Skin of body (tissue), 1 donor: ENCODE measurements at regions not wholly inside any gene's neighbourhood (a gene's known extent, or its start where the extent isn't known, plus 50 kb on each side); places are given as distances from the start of the nearest gene placed in this dataset.
"Not testable (repeated sequence)": the region's sequence is repeated elsewhere in the genome, so short reads cannot be mapped to it uniquely, and the experiment has no call there.

Experiments
- DNase-seq: peaks from one replicate; lab custom pipeline; 2025; lab: John Stamatoyannopoulos, UW

DNA sequence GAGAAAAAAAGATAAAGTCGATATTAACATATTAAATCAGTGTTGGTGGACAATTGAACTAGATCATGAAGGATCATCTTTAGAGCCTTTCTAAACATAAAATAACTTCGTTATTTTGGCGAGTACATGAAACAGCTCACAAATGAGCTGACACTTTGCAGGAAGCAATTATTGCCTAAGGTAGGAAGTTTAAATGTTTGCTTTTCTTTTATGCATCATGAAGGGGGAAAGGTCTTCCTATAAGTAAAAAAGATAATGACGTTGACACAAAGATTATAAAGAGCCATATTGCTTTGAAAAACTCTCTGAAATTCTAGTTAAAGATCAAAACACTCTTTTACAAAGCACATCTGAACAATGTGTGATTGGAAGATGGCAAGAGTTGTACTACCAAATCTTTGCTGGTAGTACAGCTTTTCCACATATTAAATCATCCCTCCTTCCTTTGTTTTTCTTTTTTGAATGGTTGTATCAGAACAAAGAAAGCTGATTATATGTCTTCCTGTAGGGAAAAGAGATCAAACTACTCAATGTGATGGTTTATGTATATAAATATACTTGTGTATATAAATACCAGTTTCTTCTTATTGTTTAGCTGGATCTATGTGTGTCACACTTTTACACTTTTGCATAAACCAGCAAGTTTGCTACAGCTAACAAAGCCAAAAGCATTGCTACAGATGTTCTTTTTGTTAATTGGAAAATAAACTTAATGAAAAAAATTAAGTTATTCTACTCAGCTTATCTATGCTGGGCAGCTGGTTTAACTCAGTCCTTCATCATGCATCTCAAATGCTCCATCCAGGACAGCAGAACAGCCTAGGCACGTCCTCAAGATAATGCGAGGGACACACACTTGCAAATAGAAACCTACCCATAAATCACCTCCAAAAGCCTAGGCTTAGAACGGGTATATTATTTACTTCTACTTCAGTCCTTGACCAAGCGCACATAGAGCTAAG lies 850.8 kb upstream of the ROBO1 start:
- no peak for DNase-seq

DNA sequence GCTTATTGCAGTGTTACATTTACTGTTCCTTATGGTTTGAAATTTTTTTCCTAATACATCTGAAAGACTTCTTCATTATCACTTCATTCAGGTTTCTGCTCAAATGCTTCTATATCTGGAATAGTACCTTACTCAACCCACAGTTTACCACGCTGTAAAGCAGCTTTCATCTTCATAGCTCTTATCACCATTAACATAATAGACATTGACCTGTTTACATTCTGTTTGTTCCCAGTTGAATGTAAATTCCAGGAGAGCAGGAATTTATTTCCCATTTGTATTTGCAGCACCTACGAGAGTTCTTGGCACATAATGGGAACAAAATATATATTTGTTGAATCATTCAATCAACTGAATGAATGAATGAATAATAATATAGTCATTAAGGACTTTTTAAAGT lies 844.6 kb upstream of the ROBO1 start:
- DNase-seq, result no peak

DNA sequence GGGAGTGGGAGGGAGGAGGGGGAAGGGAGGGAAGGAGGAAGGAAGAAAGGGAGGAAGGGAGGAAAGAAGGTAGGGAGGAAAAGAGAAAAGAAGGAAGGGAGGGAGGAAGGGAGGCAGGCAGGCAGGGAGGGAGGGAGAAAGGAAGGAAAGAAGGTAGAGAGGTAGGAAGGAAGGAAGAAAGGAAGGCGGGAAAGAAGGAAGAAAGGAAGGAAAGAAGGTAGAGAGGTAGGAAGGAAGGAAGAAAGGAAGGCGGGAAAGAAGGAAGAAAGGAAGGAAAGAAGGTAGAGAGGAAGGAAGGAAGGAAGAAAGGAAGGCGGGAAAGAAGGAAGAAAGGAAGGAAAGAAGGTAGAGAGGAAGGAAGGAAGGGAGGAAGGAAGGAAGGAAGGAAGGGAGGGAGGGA lies 840.3 kb upstream of the ROBO1 start:
- DNase-seq, result not testable (repeated sequence)

DNA sequence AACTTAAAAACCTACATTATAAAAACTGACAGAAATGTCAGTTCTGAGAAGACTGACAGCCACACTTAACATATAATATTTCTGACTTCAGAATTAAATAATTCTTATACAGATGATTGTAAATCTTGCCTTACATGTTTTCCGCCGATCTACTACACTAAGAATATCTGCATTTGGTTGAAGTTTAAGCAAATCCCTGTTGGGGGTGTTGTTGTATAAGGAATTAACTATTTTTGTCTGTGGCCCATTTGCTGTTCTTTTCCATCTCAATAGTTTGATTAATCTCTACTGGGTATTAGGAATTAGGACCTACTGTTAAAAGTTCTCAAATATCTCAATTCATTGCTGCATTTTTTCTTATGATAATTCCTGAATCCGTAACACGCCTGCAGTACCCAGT lies 838.3 kb upstream of the ROBO1 start:
- no peak for DNase-seq

DNA sequence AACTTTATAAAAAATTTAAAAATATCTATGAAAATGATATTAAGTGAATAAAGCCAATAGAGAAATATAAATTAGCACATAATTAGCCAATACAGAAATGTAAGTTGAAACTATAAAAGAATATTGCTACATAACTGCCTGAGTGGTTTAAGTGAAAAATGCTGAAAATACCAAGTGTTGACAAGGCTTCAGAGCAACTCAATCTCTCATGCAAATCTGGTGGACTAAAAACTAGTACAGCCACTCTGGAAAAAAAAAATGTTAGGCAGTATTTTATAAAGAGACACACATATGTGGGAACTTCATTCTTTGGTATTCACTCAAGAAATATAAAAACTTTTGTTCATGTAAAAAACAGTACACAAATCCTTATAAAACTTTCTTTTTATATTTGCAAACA lies 833.7 kb upstream of the ROBO1 start:
- no peak for DNase-seq

DNA sequence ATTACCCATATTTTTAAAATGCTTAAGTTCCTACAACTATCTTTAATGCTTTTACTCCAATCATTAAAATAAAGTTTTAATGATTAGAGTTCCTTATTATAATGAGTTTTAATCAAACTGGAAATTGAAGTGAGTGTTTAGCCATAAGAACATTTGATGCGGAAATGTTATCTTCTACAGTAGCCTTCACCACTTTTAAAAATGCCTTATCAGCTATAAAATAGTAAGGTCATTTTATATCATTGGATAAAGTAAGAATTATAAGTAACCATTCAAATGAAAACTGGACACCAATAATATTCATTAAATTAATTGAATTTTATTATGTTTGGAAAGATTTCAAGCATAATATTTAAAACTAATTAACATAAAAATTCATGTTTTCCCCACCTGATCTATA lies 825.0 kb upstream of the ROBO1 start:
- no peak for DNase-seq

DNA sequence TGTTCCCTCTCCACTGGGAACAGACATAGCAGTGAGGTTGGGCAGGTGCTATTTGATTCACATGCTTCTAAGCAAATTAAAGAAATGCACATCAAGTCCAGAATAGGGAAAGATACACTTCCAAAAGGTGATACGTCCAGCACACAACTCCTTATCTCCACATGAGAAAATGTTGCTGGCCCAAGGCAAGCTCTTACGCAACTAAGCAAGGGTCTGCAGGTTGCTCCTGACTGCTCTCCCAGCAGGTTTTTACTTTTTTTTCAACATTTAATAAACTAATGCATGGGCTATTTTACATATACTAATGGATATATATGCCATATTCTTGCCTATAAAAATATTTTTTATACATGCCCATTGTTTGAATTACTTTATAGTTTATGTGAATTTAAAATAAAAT lies 818.5 kb upstream of the ROBO1 start:
- no peak for DNase-seq

DNA sequence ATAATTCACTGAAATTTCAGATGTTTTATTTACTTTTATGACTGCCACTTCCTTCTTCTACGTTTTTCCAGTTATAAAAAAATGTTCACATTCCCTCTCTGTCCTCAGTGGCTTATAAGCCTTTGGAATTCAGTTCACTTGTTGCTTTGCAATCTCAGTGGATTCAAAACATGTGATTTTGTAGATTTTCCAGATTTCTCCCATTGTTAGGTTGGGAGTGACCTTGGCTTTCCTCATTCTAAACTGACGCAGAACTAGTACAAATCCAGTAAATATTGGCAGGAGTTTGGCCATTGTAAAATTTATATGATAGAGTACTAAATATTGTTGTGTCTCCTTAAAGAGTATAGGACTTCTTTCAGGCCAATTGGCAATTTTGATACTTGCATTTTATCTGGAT lies 812.3 kb upstream of the ROBO1 start:
- peak; percentile 3 for DNase-seq

DNA sequence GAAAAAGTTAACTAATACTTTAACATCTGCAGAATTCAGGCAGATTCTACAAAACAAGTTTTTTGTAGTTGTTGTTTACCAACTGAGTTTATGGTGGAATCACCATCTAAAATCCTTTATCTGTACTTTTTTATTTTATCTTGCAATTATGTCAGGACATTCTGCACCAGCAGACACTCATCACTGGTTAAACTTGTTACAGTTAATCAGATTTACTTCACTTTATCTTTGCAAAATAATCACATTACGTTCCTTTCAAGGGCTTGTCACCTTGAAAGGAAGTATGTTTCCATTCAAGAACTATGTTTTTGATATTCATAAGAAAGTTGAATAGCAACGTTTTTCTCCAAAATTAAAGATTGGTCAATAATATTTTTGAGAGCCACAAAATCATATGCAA lies 796.6 kb upstream of the ROBO1 start:
- DNase-seq, result no peak

DNA sequence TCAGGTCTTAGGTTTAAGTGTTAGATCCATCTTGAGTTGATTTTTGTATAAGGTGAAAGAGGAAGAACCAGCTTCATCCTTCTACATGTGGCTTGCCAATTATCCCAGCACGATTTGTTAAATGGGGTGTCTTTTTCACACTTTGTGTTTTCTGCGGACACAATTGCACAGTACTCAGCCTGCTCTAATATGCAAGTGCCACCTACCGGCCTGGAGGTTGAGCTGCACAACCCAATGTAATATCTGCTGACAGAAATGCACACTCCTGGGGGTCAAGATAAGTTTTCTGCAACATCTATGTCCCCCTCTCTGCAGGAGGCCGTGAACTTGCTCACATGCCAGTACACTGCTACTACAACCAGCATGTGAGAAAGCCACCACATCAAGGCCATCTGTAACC lies 791.9 kb upstream of the ROBO1 start:
- no peak for DNase-seq

DNA sequence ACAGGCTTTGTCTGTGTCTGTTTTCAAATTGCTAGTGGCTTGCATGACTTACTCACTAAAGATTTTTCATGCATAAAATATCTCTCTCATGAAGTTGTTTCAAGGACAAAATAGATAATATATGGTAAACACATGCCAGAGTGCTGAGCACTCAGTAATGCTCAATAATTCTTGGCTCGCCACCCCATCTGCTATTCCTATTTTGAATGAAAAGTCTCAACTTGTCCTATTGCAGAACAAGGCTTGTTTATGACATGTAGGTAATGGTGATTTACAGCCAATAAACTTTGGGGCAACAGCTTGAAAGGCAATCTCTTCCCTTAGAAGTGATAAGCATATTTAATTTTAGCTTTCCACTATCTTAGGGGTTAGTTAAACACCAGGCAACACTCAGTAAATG lies 789.0 kb upstream of the ROBO1 start:
- no peak for DNase-seq

DNA sequence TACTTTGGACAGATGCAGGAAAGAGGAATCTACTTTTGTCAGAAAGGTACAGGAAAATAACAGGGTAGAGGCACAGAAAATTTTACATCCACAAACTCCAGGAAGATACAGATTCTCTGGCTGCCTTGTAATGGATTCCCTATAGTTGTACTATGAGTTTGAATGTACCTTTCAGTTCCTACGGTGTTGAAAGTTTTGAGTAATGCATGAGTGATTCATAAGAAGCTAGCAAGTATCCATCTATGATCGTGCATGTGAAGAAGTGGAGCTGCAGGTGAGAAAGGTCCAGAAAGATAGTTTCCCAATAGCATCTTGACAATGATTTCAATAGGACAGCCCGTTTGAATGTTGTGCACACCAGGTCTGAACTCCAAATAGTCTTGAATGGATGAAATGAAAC lies 786.5 kb upstream of the ROBO1 start:
- DNase-seq, result no peak

DNA sequence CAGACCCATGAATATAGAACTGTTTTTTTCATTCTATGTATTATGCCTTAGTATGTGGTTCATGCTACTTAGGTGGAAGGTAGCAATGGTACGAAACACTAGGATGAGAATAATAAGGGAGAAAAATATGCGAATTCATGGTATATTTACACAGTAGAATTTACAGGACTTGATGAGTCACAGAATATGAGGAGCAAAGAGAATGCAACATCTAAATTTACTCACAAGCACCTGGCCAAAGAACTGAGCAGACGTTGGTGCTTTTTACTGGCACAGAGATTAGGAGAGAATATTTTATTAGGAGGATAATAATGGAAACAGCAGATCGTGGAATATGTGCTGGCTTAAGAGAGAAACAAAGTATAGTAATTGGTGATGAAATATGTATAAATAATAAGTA lies 785.4 kb upstream of the ROBO1 start:
- no peak for DNase-seq

DNA sequence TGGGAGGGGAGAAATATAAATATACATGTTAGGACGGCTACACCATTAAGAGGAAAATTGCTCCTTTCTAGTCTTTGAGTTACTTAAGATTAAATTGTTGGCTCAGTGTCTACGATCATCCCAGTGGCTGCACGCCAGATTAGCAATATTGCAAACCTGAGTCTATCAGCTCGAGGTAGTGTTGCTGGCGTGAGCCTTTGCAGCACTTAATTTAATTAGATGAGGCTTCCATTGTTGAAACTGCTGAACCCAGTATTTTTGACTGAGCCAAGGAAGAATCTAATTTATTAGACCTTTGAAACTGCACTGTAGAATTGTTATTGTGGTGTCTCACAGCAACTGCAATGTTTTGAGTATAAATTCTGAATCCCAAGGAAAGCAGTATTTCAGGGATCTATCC lies 782.4 kb upstream of the ROBO1 start:
- DNase-seq, result no peak

DNA sequence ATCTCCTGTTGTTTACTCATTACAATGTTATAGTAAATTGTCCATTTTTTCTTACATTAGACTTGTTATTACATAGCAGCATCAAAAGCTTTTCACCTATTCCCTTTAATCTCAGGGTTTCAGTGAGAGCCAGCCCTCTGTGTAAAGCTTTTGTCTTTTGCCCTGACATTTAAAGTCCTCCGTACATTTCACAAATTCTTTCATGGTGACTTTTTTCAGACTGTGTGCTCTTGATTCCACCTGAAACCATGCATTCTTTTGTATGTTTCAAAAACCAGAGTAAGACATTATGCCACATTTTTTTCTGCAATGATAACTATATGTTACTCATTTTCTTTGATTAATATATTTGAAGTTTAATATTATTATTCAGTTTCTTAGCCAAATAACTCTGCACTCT lies 781.4 kb upstream of the ROBO1 start:
- no peak for DNase-seq

DNA sequence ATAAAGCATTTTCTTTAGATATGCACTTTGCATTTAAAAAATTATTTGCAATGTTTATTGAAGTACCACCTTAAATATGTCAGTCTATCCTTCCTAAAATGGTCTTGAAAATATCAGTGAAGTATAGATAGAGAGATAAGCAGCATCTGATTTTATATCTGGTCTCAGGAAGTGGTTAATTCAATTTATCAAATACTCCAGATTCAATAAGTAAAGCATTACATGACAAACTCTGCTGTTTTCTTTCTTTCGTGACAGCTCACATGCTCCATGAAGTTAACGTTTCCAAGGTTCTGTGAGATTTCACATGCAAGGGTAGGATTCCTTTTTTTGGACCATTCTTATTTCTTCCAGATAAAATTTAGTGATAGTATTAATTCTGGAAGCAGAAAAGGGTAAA lies 775.4 kb upstream of the ROBO1 start:
- no peak for DNase-seq

DNA sequence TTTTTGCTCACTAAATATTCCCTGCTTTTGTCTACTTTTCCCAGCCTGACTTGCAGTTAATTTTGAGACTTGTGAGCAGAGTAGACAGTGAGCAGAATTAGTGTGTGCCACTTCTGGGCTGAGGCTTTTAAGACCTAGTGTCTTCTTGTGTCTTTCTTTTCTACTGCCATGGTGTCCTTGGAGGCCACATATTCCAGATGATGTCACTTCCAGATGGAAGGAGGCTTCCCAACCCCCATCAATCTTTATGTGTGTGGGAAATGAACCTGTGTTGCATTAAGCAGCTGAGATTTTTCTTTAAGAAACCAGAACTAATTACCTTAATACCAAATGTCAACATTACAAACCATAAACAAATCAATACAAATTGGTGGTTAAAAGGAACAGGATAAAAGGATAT lies 774.7 kb upstream of the ROBO1 start:
- DNase-seq, result no peak

DNA sequence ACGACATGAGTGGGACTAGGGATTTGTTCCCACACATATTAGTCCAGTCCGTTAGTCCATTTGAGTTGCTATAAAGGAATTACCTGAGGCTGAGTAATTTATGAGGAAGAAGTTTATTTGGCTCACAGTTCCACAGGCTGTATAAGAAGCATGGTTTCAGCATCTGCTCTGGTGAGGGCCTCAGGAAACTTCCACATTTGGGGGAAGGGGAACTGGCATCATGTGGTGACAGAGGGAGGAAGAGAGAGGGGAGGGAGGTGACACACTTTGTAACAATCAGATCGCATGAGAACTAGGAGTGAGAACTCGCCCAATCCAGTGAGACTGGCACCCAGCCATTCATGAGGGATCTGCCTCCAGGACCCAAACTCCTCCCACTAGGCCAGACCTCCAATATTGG lies 769.9 kb upstream of the ROBO1 start:
- DNase-seq, result no peak

DNA sequence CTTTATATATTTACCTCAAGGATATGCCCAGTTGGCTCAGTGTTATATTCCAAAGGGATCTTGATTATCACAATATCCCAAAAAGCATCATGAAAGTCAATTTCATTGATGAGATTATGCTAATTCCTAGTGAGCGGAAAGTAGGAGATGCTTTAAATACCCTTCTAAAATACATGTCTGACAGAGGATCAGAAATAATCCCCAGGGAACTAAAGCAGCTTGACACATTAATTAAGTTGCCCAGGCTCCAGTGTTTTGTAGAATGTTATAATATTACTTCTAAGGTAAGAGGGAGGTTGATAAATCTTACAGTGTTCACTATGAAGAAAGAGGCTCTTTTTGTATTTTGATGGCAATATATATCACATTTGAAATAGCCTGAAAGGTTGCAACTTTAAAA lies 767.5 kb upstream of the ROBO1 start:
- DNase-seq, result no peak

DNA sequence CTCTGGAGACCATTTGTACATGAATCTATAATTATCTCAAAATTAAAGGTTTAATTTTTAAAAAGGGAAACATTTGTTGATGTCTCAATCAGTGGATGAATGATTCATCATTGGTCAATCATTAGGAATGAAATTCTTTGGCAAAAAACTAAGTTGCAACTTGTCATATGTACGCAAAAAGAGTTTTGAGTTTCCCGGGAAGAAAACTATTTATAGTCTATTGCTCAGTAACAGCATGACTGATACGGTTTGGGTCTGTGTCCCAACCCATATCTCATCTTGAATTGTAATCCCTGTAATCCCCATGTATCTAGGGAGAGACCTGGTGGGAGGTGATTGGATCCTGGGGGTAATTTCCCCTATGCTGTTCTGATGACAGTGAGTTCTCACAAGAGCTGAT lies 765.8 kb upstream of the ROBO1 start:
- no peak for DNase-seq

DNA sequence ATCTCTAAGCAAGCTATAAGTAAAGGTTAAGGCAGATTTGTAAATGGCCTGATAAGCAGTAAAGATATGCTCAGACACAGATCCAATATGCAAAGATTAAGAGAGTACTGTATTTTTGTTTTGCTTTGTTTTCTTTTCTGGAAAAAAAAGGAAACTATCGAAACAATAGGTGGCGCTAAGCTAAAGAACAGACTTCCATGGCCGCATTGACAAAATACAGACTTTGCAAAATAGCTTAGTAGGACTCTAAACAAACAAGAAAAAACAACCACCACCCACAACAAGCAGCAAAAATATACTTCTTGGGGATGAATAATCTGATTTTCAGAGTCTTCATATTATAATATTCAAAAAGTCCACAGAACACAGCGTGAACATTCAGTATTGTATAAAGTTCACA lies 758.4 kb upstream of the ROBO1 start:
- DNase-seq, result no peak

DNA sequence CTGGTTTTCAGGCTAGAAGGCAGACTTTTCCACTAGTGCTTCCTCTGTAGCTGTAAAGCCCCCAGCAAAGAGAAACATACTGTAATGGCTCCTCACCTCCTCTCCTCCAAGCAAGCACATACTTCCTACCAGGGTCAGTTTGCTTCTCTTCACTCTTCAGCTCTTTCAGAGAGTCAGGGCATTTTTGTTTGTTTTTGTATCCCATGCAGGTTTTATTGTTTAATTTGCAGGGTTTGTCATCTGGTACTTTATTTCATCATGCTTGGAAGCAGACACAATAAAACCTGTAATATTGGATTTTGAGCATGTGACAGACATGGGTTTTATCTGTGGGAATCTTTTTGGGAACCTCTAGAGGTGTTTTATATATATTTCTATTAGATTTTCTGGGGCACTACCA lies 753.3 kb upstream of the ROBO1 start:
- no peak for DNase-seq

DNA sequence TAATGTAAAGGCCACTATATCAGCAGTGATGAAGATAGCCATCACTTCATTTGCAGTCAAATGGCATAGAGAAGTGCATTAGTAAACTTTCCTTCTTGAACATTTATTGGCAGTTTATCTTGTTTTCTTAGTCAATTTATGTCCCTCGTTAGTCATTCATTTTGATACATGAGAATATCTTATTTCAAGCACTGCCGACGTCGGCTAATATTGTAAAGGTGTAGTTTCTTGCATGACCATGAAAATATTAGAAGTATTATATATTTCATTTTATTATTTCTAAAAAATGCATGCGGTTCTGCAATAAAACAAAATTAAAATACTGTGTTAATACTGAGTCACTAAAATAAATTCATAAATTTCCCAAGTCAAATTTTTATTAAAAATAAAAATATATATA lies 751.6 kb upstream of the ROBO1 start:
- no peak for DNase-seq

DNA sequence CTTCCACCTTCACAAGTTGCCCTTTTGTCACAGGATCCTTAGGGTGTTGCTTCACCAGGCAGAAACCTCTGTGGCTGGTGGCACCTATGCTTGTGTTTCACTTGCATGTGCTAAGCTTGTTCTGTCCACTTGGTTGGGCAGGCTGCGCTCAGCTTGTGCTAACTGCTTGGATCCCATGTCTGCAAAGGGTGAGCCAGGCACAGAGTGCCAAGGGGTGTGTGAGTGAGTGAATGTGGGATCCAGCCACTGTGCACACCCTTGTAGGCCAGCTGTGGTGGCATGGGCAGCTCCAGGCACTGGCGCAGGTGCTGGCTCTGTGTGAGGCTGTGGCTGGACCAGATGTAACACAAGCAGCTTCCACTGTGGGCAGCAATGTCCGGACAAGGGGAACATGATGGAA lies 728.7 kb upstream of the ROBO1 start:
- no peak for DNase-seq
